Naive thymus-derived CD4-positive, alpha-beta T cell (primary cell): ENCODE measurements at regions not wholly inside any gene's neighbourhood (a gene's known extent, or its start where the extent isn't known, plus 50 kb on each side); places are given as distances from the start of the nearest gene placed in this dataset.
"Not testable (repeated sequence)": the region's sequence is repeated elsewhere in the genome, so short reads cannot be mapped to it uniquely, and the experiment has no call there.

Experiments used
- ATAC-seq: fragments of 150-1000 bp; cut with Tn5 transposase; 2 replicates; pipeline ENCODE4 v1.10.0; 2021; ENCODE audit warnings: mild to moderate bottlenecking, moderate library complexity
- CTCF ChIA-PET: fragments of 350-600 bp; sonication (Branson Sonifier 250); formaldehyde crosslinking; loops from one replicate; lab custom pipeline; 2021; ENCODE audit warnings: antibody characterized with exemption; lab: Charles Lee
- POLR2A ChIA-PET: fragments of 350-600 bp; sonication (Branson Sonifier 250); formaldehyde crosslinking; loops from one replicate; lab custom pipeline; 2021; ENCODE audit warnings: antibody characterized with exemption, inconsistent platforms; lab: Charles Lee
- DNase-seq, 9 donors: peaks; one replicate each; pipeline versions ENCODE4 v3.0.0 to v3.0.0-alpha.2; 2020 to 2022; ENCODE audit warnings: mixed read lengths in 1 of 9
- H3K27ac ChIP-seq: one replicate; pipeline ENCODE4 v1.7.0; 2013; ENCODE audit warnings: mild to moderate bottlenecking, low read depth, low read length, moderate library complexity
- H3K27me3 ChIP-seq, 2 donors: one replicate each; pipeline ENCODE4 v1.7.0; 2013; ENCODE audit warnings: low read length in 2 of 2, mild to moderate bottlenecking in 2 of 2, moderate library complexity in 2 of 2; ENCODE audit not compliant: control insufficient read depth in 2 of 2, insufficient read depth in 2 of 2
- H3K36me3 ChIP-seq, 3 experiments: 1 replicate in 2 of 3; 2 replicates in 1 of 3; pipeline ENCODE4 v1.7.0; 2013; ENCODE audit warnings: low read length in 3 of 3, mild to moderate bottlenecking in 3 of 3, moderate library complexity in 1 of 3; ENCODE audit not compliant: insufficient read depth in 3 of 3, control insufficient read depth in 2 of 3
- H3K4me1 ChIP-seq, 2 donors: one replicate each; pipeline ENCODE4 v1.7.0; 2013; ENCODE audit warnings: low read length in 2 of 2, mild to moderate bottlenecking in 2 of 2, moderate library complexity in 1 of 2; ENCODE audit not compliant: control insufficient read depth in 2 of 2, insufficient read depth in 2 of 2
- H3K4me3 ChIP-seq: 2 replicates; pipeline ENCODE4 v1.7.0; 2013; ENCODE audit warnings: mild to moderate bottlenecking, low read length
- H3K9me3 ChIP-seq, 3 experiments: 1 replicate in 2 of 3; 2 replicates in 1 of 3; pipeline ENCODE4 v1.7.0; 2013; ENCODE audit warnings: low read length in 3 of 3; ENCODE audit not compliant: control insufficient read depth in 2 of 3
- H3K27ac Mint-ChIP-seq, 9 donors: one replicate each; pipeline ENCODE4 v1.8.0; 2020 to 2022; ENCODE audit warnings: mixed read lengths in 9 of 9, mild to moderate bottlenecking in 8 of 9, moderate library complexity in 5 of 9, inconsistent platforms in 2 of 9
- H3K27me3 Mint-ChIP-seq, 5 donors: one replicate each; pipeline ENCODE4 v1.8.0; 2021 to 2022; ENCODE audit warnings: mixed read lengths in 5 of 5, mild to moderate bottlenecking in 1 of 5
- H3K36me3 Mint-ChIP-seq, 5 donors: one replicate each; pipeline ENCODE4 v1.8.0; 2020 to 2022; ENCODE audit warnings: mixed read lengths in 5 of 5, mild to moderate bottlenecking in 3 of 5, inconsistent platforms in 1 of 5
- H3K4me1 Mint-ChIP-seq, 7 donors: one replicate each; pipeline ENCODE4 v1.8.0; 2020 to 2022; ENCODE audit warnings: mixed read lengths in 7 of 7, mild to moderate bottlenecking in 3 of 7, inconsistent platforms in 1 of 7
- H3K4me3 Mint-ChIP-seq, 10 donors: one replicate each; pipeline ENCODE4 v1.8.0; 2020 to 2022; ENCODE audit warnings: mild to moderate bottlenecking in 10 of 10, mixed read lengths in 10 of 10, moderate library complexity in 6 of 10, inconsistent platforms in 2 of 10
- H3K9me3 Mint-ChIP-seq, 11 donors: one replicate each; pipeline ENCODE4 v1.8.0; 2020 to 2022; ENCODE audit warnings: mixed read lengths in 11 of 11, mild to moderate bottlenecking in 4 of 11, inconsistent platforms in 1 of 11, moderate library complexity in 1 of 11
- intact Hi-C, 2 donors: fragments of 100-400 bp; cut with micrococcal nuclease; formaldehyde crosslinking; loops; one replicate each; pipeline ENCODE4 v1.15.1; 2023

DNA sequence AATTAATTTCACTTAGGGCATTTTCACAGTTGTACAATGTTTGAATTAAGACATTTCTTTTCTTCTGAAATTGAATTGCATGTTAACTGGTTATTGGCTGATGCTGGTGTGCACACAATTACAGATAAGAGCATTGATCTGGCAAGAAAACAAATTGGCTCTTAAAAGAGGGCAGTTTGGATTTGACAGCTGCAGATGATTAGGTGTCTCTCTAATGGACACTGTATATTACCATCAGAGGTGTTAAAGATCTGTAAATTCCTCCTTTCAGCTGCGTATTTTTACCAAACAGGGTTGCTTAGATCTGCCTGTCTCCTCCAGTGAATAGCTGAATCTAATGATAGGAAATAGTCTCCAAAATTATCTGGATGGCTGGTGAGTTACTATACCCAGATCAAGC lies 198.5 kb downstream of the BLID start:
- Histone ChIP-seq H3K4me1 (no peaks in the 10 kb centered on the region), H3K36me3 (no peaks in the 10 kb centered on the region), H3K27me3 (no peaks in the 10 kb centered on the region), H3K4me3 (no peak overlapping the region), H3K27ac (no peak overlapping the region), H3K9me3 (no peaks in the 10 kb centered on the region)
- Mint-ChIP-seq H3K36me3 (no peaks in the 10 kb centered on the region), H3K9me3 (peaks cover 0 to 5% (median 0%) of the 10 kb centered on the region in 11 donors), H3K27ac (no peak overlapping the region), H3K4me1 (no peaks in the 10 kb centered on the region), H3K4me3 (no peak overlapping the region), H3K27me3 (peaks cover 0 to 7% (median 4%) of the 10 kb centered on the region in 5 donors)
- ChIA-PET CTCF (no interaction called here), POLR2A (no interaction called here)
- intact Hi-C loops = no loop called here
- DNase-seq = no peak
- no peak for ATAC-seq

DNA sequence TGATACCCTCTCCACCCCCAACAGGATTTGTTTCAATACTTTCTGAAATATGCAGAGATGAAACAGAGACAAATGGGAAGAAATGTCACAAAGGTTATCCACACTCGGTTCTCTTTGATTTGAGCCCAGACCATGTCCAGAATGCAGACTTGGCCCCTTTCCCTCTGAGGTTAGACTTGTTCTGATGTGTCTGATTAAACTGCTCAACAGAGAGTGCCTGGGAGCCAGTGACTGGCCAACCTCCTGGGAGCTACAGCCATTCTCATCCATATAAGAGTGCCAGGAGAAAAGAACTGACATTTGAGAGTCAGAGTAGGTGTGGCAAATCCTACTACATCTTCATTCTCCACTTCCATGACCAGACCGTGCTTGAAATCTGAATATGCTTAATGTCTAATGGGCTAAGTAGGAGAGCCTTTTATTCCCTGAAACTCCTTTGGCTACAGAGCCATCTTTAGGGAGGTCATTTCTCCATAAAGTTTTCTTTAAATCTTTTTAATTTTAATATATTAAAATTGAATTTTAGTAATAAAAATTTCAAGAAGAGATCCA lies 201.4 kb downstream of the BLID start:
- CTCF ChIA-PET = no interaction called here
- H3K4me3 Mint-ChIP-seq = no peak overlapping the region
- no peaks in the 10 kb centered on the region for H3K36me3 ChIP-seq
- POLR2A ChIA-PET = no interaction called here
- H3K4me3 ChIP-seq = no peak overlapping the region
- no peak overlapping the region for H3K27ac ChIP-seq
- no peak overlapping the region for H3K27ac Mint-ChIP-seq
- DNase-seq (no peak), ATAC-seq (no peak)
- peaks cover 0 to 4% (median 0%) of the 10 kb centered on the region in 11 donors for H3K9me3 Mint-ChIP-seq
- no peaks in the 10 kb centered on the region for H3K36me3 Mint-ChIP-seq
- H3K9me3 ChIP-seq = no peaks in the 10 kb centered on the region
- H3K27me3 ChIP-seq = no peaks in the 10 kb centered on the region
- no peaks in the 10 kb centered on the region for H3K4me1 ChIP-seq
- H3K4me1 Mint-ChIP-seq = no peaks in the 10 kb centered on the region
- intact Hi-C loops = no loop called here
- H3K27me3 Mint-ChIP-seq = peaks cover 0 to 16% (median 6%) of the 10 kb centered on the region in 5 donors

DNA sequence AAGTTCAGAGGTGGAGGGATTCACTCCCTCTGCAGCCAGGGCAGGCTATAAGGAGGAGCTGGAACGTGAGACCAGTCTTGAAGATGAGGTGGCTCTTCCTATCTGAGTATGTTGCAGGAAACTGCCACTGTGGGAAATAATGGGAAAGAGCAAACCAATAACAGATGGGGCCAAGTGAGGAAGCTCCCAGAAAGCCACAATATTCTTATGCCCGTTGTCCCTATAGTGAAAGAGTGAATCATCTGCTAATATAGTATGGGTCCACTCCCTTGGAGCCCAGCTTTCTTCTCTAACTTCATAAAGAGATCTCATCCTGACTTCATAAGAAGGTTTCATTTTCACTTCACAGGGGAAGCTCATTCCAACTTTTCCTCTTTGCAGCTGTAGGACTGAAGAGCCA lies 206.4 kb downstream of the BLID start:
- DNase-seq (no peak), ATAC-seq (no peak)
- peaks cover 0 to 11% (median 2%) of the 10 kb centered on the region in 11 donors for H3K9me3 Mint-ChIP-seq
- no peaks in the 10 kb centered on the region for H3K9me3 ChIP-seq
- no peaks in the 10 kb centered on the region for H3K36me3 Mint-ChIP-seq
- no peak overlapping the region for H3K4me3 Mint-ChIP-seq
- no peaks in the 10 kb centered on the region for H3K4me1 ChIP-seq
- H3K36me3 ChIP-seq = no peaks in the 10 kb centered on the region
- no peak overlapping the region for H3K4me3 ChIP-seq
- CTCF ChIA-PET = no interaction called here
- intact Hi-C loops = no loop called here
- POLR2A ChIA-PET = no interaction called here
- H3K27me3 Mint-ChIP-seq = peaks cover 0 to 43% (median 31%) of the 10 kb centered on the region in 5 donors
- no peaks in the 10 kb centered on the region for H3K27me3 ChIP-seq
- no peak overlapping the region for H3K27ac Mint-ChIP-seq
- peaks cover 0 to 4% (median 0%) of the 10 kb centered on the region in 7 donors for H3K4me1 Mint-ChIP-seq
- no peak overlapping the region for H3K27ac ChIP-seq

DNA sequence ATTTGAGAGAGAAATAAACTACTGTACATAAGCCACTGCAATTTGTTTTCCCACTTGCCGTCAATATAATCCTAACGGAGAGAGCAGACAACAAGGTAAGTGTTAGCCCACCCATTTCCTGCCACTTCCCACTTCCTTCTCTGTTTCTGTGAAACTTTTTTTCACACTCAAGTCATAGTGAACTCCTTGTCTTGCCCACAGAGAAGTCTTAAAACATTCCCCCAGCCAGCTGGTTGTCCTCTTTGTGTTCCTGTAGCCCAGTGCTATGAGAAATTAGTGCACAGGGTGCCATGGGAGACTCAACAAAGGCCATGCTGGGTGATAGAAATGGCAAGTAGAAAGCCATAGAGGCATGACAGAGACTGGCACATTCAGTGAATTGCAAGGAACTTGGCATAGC lies 208.6 kb downstream of the BLID start:
- no peaks in the 10 kb centered on the region for H3K27me3 ChIP-seq
- peaks cover 0 to 7% (median 0%) of the 10 kb centered on the region in 7 donors for H3K4me1 Mint-ChIP-seq
- H3K9me3 ChIP-seq = no peaks in the 10 kb centered on the region
- no peak overlapping the region for H3K4me3 ChIP-seq
- no peaks in the 10 kb centered on the region for H3K4me1 ChIP-seq
- H3K27ac ChIP-seq = no peak overlapping the region
- intact Hi-C loops = no loop called here
- H3K27ac Mint-ChIP-seq = no peak overlapping the region
- peaks cover 0 to 52% (median 35%) of the 10 kb centered on the region in 5 donors for H3K27me3 Mint-ChIP-seq
- H3K9me3 Mint-ChIP-seq = peaks cover 0 to 11% (median 2%) of the 10 kb centered on the region in 11 donors
- H3K4me3 Mint-ChIP-seq = no peak overlapping the region
- no peak for DNase-seq
- ChIA-PET POLR2A (no interaction called here), CTCF (no interaction called here)
- no peaks in the 10 kb centered on the region for H3K36me3 ChIP-seq
- no peak for ATAC-seq
- H3K36me3 Mint-ChIP-seq = no peaks in the 10 kb centered on the region

DNA sequence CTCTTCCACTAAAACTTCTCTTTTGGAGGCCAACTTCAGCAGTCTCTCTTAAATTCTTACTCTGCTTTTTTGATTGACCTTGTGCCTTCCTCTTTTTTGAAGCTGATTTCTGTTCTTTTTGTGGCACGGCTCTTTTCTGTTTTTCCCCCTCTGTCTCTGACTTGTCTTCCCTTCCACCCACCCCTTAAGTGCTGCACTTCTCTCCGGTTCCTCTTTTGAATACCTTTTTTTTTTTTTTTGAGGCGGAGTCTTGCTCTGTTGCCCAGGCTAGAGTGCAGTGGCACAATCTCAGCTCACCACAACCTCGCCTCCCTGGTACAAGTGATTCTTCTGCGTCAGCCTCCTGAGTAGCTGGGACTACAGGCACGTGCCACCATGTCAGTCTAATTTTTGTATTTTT lies 211.9 kb downstream of the BLID start:
- Histone ChIP-seq H3K4me3 (no peak overlapping the region), H3K4me1 (no peaks in the 10 kb centered on the region), H3K27me3 (no peaks in the 10 kb centered on the region), H3K9me3 (no peaks in the 10 kb centered on the region), H3K36me3 (no peaks in the 10 kb centered on the region), H3K27ac (no peak overlapping the region)
- Mint-ChIP-seq H3K27me3 (peaks cover 0 to 32% (median 21%) of the 10 kb centered on the region in 5 donors), H3K4me3 (no peak overlapping the region), H3K9me3 (peaks cover 0 to 7% (median 2%) of the 10 kb centered on the region in 11 donors), H3K36me3 (no peaks in the 10 kb centered on the region), H3K4me1 (peaks cover 0 to 6% (median 0%) of the 10 kb centered on the region in 7 donors), H3K27ac (no peak overlapping the region)
- ATAC-seq (peak; percentile 54), DNase-seq (no peak)
- POLR2A ChIA-PET = no interaction called here
- CTCF ChIA-PET = no interaction called here
- intact Hi-C loops = no loop called here

DNA sequence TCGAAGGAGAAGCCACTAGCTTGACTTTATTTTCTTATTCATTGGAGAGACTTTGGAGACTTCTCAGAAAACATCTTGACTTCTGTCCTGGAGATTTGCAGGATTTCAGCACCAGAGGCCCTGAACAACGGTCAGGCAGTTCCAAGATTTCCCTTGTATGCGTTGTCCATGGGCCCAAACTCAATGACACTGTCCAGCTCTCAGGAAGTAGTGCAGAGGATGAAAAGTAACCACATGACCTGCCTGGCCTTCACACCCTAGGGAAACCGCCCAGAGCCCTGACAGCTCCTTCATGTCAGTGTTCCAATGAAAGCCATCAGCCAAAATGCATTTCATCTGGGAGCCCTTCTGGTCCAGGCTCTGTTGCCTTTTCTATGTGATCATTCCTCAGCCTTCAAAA lies 214.1 kb downstream of the BLID start:
- Mint-ChIP-seq H3K4me3 (no peak overlapping the region), H3K36me3 (no peaks in the 10 kb centered on the region), H3K9me3 (peaks cover 0 to 8% (median 2%) of the 10 kb centered on the region in 11 donors), H3K27me3 (peaks cover 0 to 21% (median 11%) of the 10 kb centered on the region in 5 donors), H3K27ac (no peak overlapping the region), H3K4me1 (peaks cover 0 to 6% (median 0%) of the 10 kb centered on the region in 7 donors)
- H3K9me3 ChIP-seq = no peaks in the 10 kb centered on the region
- ChIA-PET POLR2A (no interaction called here), CTCF (no interaction called here)
- DNase-seq (no peak), ATAC-seq (no peak)
- H3K36me3 ChIP-seq = no peaks in the 10 kb centered on the region
- no peaks in the 10 kb centered on the region for H3K27me3 ChIP-seq
- no peak overlapping the region for H3K4me3 ChIP-seq
- H3K4me1 ChIP-seq = no peaks in the 10 kb centered on the region
- intact Hi-C loops = no loop called here
- no peak overlapping the region for H3K27ac ChIP-seq

DNA sequence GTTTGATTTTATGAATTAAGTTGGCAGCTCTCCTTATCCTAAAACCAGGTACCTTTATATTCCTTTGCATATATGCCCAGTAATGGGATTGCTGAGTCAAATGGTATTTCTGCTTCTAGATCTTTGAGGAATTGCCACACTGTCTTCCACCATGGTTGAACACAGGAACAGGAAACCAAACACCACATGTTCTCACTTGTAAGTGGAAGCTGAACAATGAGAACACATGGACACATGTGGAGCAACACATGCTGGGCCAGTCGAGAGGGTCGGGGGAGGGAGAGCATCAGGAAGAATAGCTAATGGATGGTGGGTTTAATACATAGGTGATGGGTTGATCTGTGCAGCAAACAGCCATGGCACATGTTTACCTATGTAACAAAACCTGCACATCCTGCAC lies 214.6 kb downstream of the BLID start:
- H3K4me1 Mint-ChIP-seq, POLR2A ChIA-PET: not testable (repeated sequence)

More for the DNA sequence above, 214.6 kb downstream of the BLID start:
- H3K36me3 ChIP-seq, DNase-seq, H3K4me1 ChIP-seq, H3K4me3 Mint-ChIP-seq, H3K27ac Mint-ChIP-seq, H3K27ac ChIP-seq, H3K9me3 ChIP-seq, H3K9me3 Mint-ChIP-seq, H3K4me3 ChIP-seq, CTCF ChIA-PET, H3K27me3 ChIP-seq, intact Hi-C loops, H3K36me3 Mint-ChIP-seq, ATAC-seq: not testable (repeated sequence)
- H3K27me3 Mint-ChIP-seq = peaks cover 0 to 21% (median 11%) of the 10 kb centered on the region in 5 donors
